Motor neuron (in vitro differentiated cells): ENCODE measurements at regions not wholly inside any gene's neighbourhood (a gene's known extent, or its start where the extent isn't known, plus 50 kb on each side); places are given as distances from the start of the nearest gene placed in this dataset.

Experiments used
- ATAC-seq, 8 experiments: fragments of 200-7000 bp; cut with Tn5 transposase; replicated peaks in 6 of 8; 2 replicates each; pipeline ENCODE4 v1.8.0; 2021; ENCODE audit warnings: mild to moderate bottlenecking in 8 of 8, moderate library complexity in 8 of 8
- H3K27ac ChIP-seq, 2 donors: fragments of 250-450 bp; sonication (Bioruptor Pico); 2 replicates each; pipeline ENCODE4 v1.9.0; 2021; ENCODE audit warnings: antibody characterized with exemption in 2 of 2, mild to moderate bottlenecking in 2 of 2, moderate library complexity in 1 of 2
- H3K4me1 ChIP-seq, 2 donors: fragments of 250-450 bp; sonication (Bioruptor Pico); replicated peaks in 1 of 2; 2 replicates each; pipeline ENCODE4 v1.6.1; 2021; ENCODE audit warnings: antibody characterized with exemption in 2 of 2, mild to moderate bottlenecking in 2 of 2, moderate library complexity in 1 of 2
- H3K4me3 ChIP-seq, 5 donors: fragments of 250-450 bp; sonication (Bioruptor Pico); 2 replicates each; pipeline ENCODE4 v1.9.0; 2021; ENCODE audit warnings: antibody characterized with exemption in 5 of 5, mild to moderate bottlenecking in 5 of 5, moderate library complexity in 4 of 5
- WGBS, 10 experiments: fragments of 450-650 bp; shearing (Covaris generic); methylation state at CpG; one replicate each; pipeline ENCODE4 v1.0.0; 2022; 5-methylcytosine and 5-hydroxymethylcytosine counted together
- in situ Hi-C, 9 experiments: fragments of 400-800 bp; cut with MboI; loops; one replicate each; pipeline ENCODE4 v1.15.0; 2021; ENCODE audit warnings: low sequenced_read_pairs in 9 of 9, low pct_unique_long_range_greater_than_20kb in 2 of 9; ENCODE audit not compliant: unreplicated experiment in 9 of 9

GRCh38 chr1:30032302-30032701 lies 691.1 kb downstream of the MATN1 start:
- in situ Hi-C loops = no loop called here
- Histone ChIP-seq H3K4me3 (no peak overlapping the region), H3K27ac (no peak overlapping the region), H3K4me1 (peaks cover 0 to 7% of the 10 kb centered on the region in 2 donors)
- WGBS, 10 experiments = 0 to 100% (median 67%) methylated on average over 1 of the region's 1 CpG; no CpG with 5 or more reads in 1 of the 10 experiments
- ATAC-seq = no peak

GRCh38 chr1:30029677-30030076 lies 693.7 kb downstream of the MATN1 start:
- in situ Hi-C loops = no loop called here

GRCh38 chr1:30028939-30029338 lies 694.4 kb downstream of the MATN1 start:
- peak in 2 of 8 experiments; percentile 32 for ATAC-seq
- in situ Hi-C loops = no loop called here
- Histone ChIP-seq H3K4me3 (no peak overlapping the region), H3K27ac (no peak overlapping the region), H3K4me1 (no peaks in the 10 kb centered on the region)
- WGBS, 10 experiments = 0 to 58% (median 35%) methylated on average over 1 to 3 of the region's 3 CpGs; no CpG with 5 or more reads in 4 of the 10 experiments

More at GRCh38 chr1:30029677-30030076, 693.7 kb downstream of the MATN1 start:
- Histone ChIP-seq H3K27ac (no peak overlapping the region), H3K4me1 (peaks cover 0 to 5% of the 10 kb centered on the region in 2 donors), H3K4me3 (no peak overlapping the region)
- no peak for ATAC-seq
- 20 to 67% (median 40%) methylated on average over 1 of the region's 1 CpG; no CpG with 5 or more reads in 5 of the 10 experiments for WGBS, 10 experiments

GRCh38 chr1:30028283-30028682 lies 695.1 kb downstream of the MATN1 start:
- peak in 1 of 8 experiments; percentile 17 for ATAC-seq
- no peak overlapping the region for H3K27ac ChIP-seq
- in situ Hi-C loops = no loop called here
- 0 to 93% (median 79%) methylated on average over 1 to 2 of the region's 2 CpGs; no CpG with 5 or more reads in 4 of the 10 experiments for WGBS, 10 experiments
- no peak overlapping the region for H3K4me3 ChIP-seq
- H3K4me1 ChIP-seq = no peaks in the 10 kb centered on the region

GRCh38 chr1:30027247-30027646 lies 696.1 kb downstream of the MATN1 start:
- WGBS, 10 experiments = 0 to 89% (median 52%) methylated on average over 2 of the region's 2 CpGs; no CpG with 5 or more reads in 2 of the 10 experiments
- Histone ChIP-seq H3K27ac (no peak overlapping the region), H3K4me1 (no peaks in the 10 kb centered on the region), H3K4me3 (no peak overlapping the region)
- ATAC-seq = no peak
- in situ Hi-C loops = no loop called here

- Histone ChIP-seq H3K4me1 (no peaks in the 10 kb centered on the region), H3K4me3 (no peak overlapping the region), H3K27ac (no peak overlapping the region)
- 13 to 73% (median 61%) methylated on average over 2 to 5 of the region's 5 CpGs; no CpG with 5 or more reads in 3 of the 10 experiments for WGBS, 10 experiments
- in situ Hi-C loops = no loop called here
- ATAC-seq = no peak
These were observed 698.8 kb downstream of the MATN1 start for GRCh38 chr1:30024411-30025195.

GRCh38 chr1:30023339-30024022 lies 699.9 kb downstream of the MATN1 start:
- Histone ChIP-seq H3K4me1 (no peaks in the 10 kb centered on the region), H3K4me3 (no peak overlapping the region), H3K27ac (no peak overlapping the region)
- in situ Hi-C loops = no loop called here
- 46 to 88% (median 72%) methylated on average over 1 to 2 of the region's 2 CpGs; no CpG with 5 or more reads in 4 of the 10 experiments for WGBS, 10 experiments
- no peak for ATAC-seq

- Histone ChIP-seq H3K4me3 (no peak overlapping the region), H3K27ac (no peak overlapping the region), H3K4me1 (peaks cover 0 to 4% of the 10 kb centered on the region in 2 donors)
- ATAC-seq = no peak
- 0 to 58% (median 43%) methylated on average over 1 to 2 of the region's 2 CpGs; no CpG with 5 or more reads in 5 of the 10 experiments for WGBS, 10 experiments
- in situ Hi-C loops = no loop called here
These were observed 709.4 kb downstream of the MATN1 start for GRCh38 chr1:30014031-30014430.

- H3K4me3 ChIP-seq = no peak overlapping the region
- no peak overlapping the region for H3K27ac ChIP-seq
- WGBS, 10 experiments = 33 to 100% (median 58%) methylated on average over 1 to 7 of the region's 7 CpGs; no CpG with 5 or more reads in 2 of the 10 experiments
- in situ Hi-C loops = no loop called here
- peaks cover 0 to 4% of the 10 kb centered on the region in 2 donors for H3K4me1 ChIP-seq
- ATAC-seq = no peak
These were observed 710.6 kb downstream of the MATN1 start for GRCh38 chr1:30012455-30013440.

- Histone ChIP-seq H3K27ac (no peak overlapping the region), H3K4me1 (peaks cover 0 to 4% of the 10 kb centered on the region in 2 donors), H3K4me3 (no peak overlapping the region)
- ATAC-seq = no peak
- in situ Hi-C loops = no loop called here
- WGBS, 10 experiments = 0 to 62% (median 31%) methylated on average over 1 to 6 of the region's 6 CpGs; no CpG with 5 or more reads in 3 of the 10 experiments
These were observed 711.4 kb downstream of the MATN1 start for GRCh38 chr1:30011970-30012369.

GRCh38 chr1:30010506-30011106 lies 712.8 kb downstream of the MATN1 start:
- WGBS, 10 experiments = 46 to 100% (median 82%) methylated on average over 1 to 15 of the region's 16 CpGs; no CpG with 5 or more reads in 2 of the 10 experiments
- in situ Hi-C loops = no loop called here
- no peak for ATAC-seq
- Histone ChIP-seq H3K4me3 (no peak overlapping the region), H3K27ac (no peak overlapping the region), H3K4me1 (peaks cover 0 to 4% of the 10 kb centered on the region in 2 donors)

- WGBS, 10 experiments = 60 to 94% (median 80%) methylated on average over 1 to 2 of the region's 2 CpGs; no CpG with 5 or more reads in 5 of the 10 experiments
- no peak overlapping the region for H3K27ac ChIP-seq
- in situ Hi-C loops = no loop called here
- peak in 2 of 8 experiments; percentile 25 to 27 for ATAC-seq
- H3K4me1 ChIP-seq = peaks cover 0 to 4% of the 10 kb centered on the region in 2 donors
- no peak overlapping the region for H3K4me3 ChIP-seq
These were observed 713.7 kb downstream of the MATN1 start for GRCh38 chr1:30009720-30010119.
